BJ (cell line): ENCODE measurements at regions not wholly inside any gene's neighbourhood (a gene's known extent, or its start where the extent isn't known, plus 50 kb on each side); places are given as distances from the start of the nearest gene placed in this dataset.

ENCODE experiments used
- CTCF ChIA-PET: fragments of 350-600 bp; formaldehyde crosslinking; extraction: SDS; loops from one replicate; lab custom pipeline; 2021; ENCODE audit warnings: antibody characterized with exemption, inconsistent platforms; lab: Yijun Ruan, JAX
- POLR2A ChIA-PET: fragments of 300-600 bp; sonication (Branson Sonifier 250); formaldehyde crosslinking; extraction: SDS; loops from one replicate; lab custom pipeline; 2021; ENCODE audit warnings: antibody characterized with exemption; lab: Charles Lee
- DNase-seq: peaks from one replicate; pipeline ENCODE4 v3.0.0-alpha.2; 2011; ENCODE audit warnings: low read depth
- H3K27me3 ChIP-seq: 2 replicates; pipeline ENCODE4 v1.6.0; 2011; ENCODE audit warnings: low read length; ENCODE audit not compliant: control insufficient read depth, insufficient read depth
- H3K36me3 ChIP-seq: 2 replicates; pipeline ENCODE4 v1.5.1; 2011; ENCODE audit warnings: low read length; ENCODE audit not compliant: control insufficient read depth, insufficient read depth
- H3K4me3 ChIP-seq: 2 replicates; pipeline ENCODE4 v1.5.1; 2011; ENCODE audit warnings: low read depth, mild to moderate bottlenecking, control low read depth, low read length
- TF ChIP-seq, protein P1 (sequence below): IDR thresholded peaks from 2 replicates; pipeline ENCODE4 v1.5.1; 2011; ENCODE audit warnings: low read depth, mild to moderate bottlenecking, control low read depth, inconsistent platforms, low read length, moderate library complexity; ENCODE audit not compliant: insufficient read depth

DNA sequence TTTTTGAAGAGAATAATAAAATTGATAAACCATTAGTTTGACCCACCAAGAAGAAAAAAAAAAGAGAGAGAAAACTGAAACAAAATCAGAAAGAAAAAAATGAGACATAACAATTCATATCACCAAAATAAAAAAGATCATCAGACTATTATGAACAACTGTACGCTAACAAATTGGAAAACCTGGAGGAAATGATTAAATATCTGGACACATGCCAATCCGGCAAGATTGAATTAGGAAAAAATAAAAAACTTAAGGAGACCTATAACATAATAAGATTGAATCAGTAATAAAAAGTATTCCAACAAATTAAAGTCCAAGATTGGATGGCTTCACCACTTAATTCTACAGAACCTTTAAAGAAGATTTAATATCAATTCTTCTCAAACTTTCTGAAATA, 136.7 kb downstream of the CASP12 start:
- Histone ChIP-seq H3K27me3 (no peaks in the 10 kb centered on the region), H3K4me3 (no peak overlapping the region), H3K36me3 (no peaks in the 10 kb centered on the region)
- no peak for DNase-seq
- POLR2A ChIA-PET: no interaction called here
- TF ChIP-seq, protein P1, sequence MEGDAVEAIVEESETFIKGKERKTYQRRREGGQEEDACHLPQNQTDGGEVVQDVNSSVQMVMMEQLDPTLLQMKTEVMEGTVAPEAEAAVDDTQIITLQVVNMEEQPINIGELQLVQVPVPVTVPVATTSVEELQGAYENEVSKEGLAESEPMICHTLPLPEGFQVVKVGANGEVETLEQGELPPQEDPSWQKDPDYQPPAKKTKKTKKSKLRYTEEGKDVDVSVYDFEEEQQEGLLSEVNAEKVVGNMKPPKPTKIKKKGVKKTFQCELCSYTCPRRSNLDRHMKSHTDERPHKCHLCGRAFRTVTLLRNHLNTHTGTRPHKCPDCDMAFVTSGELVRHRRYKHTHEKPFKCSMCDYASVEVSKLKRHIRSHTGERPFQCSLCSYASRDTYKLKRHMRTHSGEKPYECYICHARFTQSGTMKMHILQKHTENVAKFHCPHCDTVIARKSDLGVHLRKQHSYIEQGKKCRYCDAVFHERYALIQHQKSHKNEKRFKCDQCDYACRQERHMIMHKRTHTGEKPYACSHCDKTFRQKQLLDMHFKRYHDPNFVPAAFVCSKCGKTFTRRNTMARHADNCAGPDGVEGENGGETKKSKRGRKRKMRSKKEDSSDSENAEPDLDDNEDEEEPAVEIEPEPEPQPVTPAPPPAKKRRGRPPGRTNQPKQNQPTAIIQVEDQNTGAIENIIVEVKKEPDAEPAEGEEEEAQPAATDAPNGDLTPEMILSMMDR: no peak
- CTCF ChIA-PET: no interaction called here

GRCh38 chr11:104759464-104759863, 138.8 kb downstream of the CASP12 start:
- Histone ChIP-seq H3K4me3 (no peak overlapping the region), H3K27me3 (no peaks in the 10 kb centered on the region), H3K36me3 (no peaks in the 10 kb centered on the region)
- CTCF ChIA-PET: interaction anchor here (1.7 kb wide), 1 partner anchor 10 kb away, joined by 5 read pairs; no protein-coding TSS in a partner anchor
- TF ChIP-seq, protein P1: no peak
- POLR2A ChIA-PET: interaction anchor here (0.6 kb wide), 1 partner anchor 1259 kb away, joined by 4 read pairs; no protein-coding TSS in a partner anchor
- no peak for DNase-seq

GRCh38 chr11:104738918-104739317, 159.3 kb downstream of the CASP12 start:
- Histone ChIP-seq H3K4me3 (no peak overlapping the region), H3K27me3 (no peaks in the 10 kb centered on the region), H3K36me3 (no peaks in the 10 kb centered on the region)
- DNase-seq: no peak
- CTCF ChIA-PET: no interaction called here
- POLR2A ChIA-PET: no interaction called here
- TF ChIP-seq, protein P1: no peak

DNA sequence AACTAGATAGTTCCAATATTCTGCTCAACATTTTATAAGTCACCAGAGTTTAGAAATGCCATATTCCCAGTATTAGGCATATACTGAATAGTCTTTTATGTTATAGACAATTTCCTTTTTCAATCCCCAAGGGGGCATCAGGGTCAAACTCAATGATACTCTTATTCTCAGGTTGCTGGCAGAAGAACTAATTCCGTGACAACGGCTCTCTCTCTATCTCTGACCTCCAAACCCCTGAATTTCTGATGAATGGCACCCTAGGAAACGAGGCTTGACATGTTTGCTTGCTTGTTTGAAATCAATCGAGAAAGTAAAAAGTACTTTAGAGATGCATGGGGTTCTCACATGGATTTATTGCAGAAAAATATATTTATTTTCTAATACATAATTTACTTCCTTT, 160.1 kb downstream of the CASP12 start:
- no peak for DNase-seq
- Histone ChIP-seq H3K27me3 (no peaks in the 10 kb centered on the region), H3K4me3 (no peak overlapping the region), H3K36me3 (no peaks in the 10 kb centered on the region)
- CTCF ChIA-PET: no interaction called here
- TF ChIP-seq, protein P1: no peak
- POLR2A ChIA-PET: no interaction called here

DNA sequence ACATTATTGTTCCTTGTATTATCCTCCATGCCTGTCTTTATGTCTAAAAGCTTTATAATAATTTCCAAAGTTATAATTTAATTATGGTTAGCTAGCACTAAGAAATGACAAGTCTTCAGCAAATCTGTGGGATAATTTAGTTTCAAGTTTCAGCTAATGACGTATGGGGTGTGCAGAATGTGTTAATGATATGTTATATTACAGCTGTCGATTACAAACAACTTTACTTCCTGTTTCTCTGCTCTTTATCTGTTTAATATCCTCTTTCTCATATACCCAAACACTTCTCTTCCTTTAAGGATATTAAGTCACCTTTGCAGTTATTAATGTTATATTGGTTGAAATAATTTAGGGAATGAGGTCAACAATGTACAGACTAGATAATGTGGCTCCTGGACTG, 161.8 kb downstream of the CASP12 start:
- H3K27me3 ChIP-seq: no peaks in the 10 kb centered on the region
- ChIA-PET CTCF (no interaction called here), POLR2A (no interaction called here)
- TF ChIP-seq, protein P1: no peak
- H3K4me3 ChIP-seq: no peak overlapping the region
- H3K36me3 ChIP-seq: no peaks in the 10 kb centered on the region
- DNase-seq: no peak
